WTC11 (cell line): ENCODE measurements at regions not wholly inside any gene's neighbourhood (a gene's known extent, or its start where the extent isn't known, plus 50 kb on each side); places are given as distances from the start of the nearest gene placed in this dataset.

Experiments
- ATAC-seq: fragments of 200-7000 bp; cut with Tn5 transposase; 2 replicates; pipeline ENCODE4 v1.10.0; 2021; ENCODE audit warnings: mild to moderate bottlenecking, moderate library complexity
- CTCF ChIA-PET: fragments of 300-600 bp; sonication (Branson Sonifier 250); formaldehyde crosslinking; loops from one replicate; lab custom pipeline; 2021; ENCODE audit warnings: antibody characterized with exemption; lab: Charles Lee
- POLR2A ChIA-PET: fragments of 350-600 bp; sonication (Branson Sonifier 250); formaldehyde crosslinking; loops from one replicate; lab custom pipeline; 2021; ENCODE audit warnings: antibody characterized with exemption; lab: Charles Lee
- DNase-seq: peaks from one replicate; pipeline ENCODE4 v3.0.0; 2021; ENCODE audit warnings: low spot score
- H3K27ac Mint-ChIP-seq: 2 replicates; pipeline ENCODE4 v1.8.0; 2021; ENCODE audit warnings: mixed read lengths
- H3K27me3 Mint-ChIP-seq: 2 replicates; pipeline ENCODE4 v1.8.0; 2021; ENCODE audit warnings: low read depth, mild to moderate bottlenecking, moderate library complexity, mixed read lengths
- H3K36me3 Mint-ChIP-seq: 2 replicates; pipeline ENCODE4 v1.8.0; 2021; ENCODE audit warnings: mixed read lengths
- H3K4me1 Mint-ChIP-seq: 2 replicates; pipeline ENCODE4 v1.8.0; 2022; ENCODE audit warnings: mixed read lengths
- H3K4me3 Mint-ChIP-seq: 2 replicates; pipeline ENCODE4 v1.8.0; 2021; ENCODE audit warnings: mild to moderate bottlenecking, moderate library complexity, mixed read lengths
- H3K9me3 Mint-ChIP-seq: 2 replicates; pipeline ENCODE4 v1.8.0; 2021; ENCODE audit warnings: mixed read lengths
- AFF4 ChIP-seq: sonication (generic); formaldehyde crosslinking; IDR thresholded peaks from 2 replicates; pipeline ENCODE4 v1.8.1; 2023; ENCODE audit warnings: mild to moderate bottlenecking, missing genetic modification reagents, borderline replicate concordance
- AR ChIP-seq: fragments of 250-450 bp; sonication (Bioruptor Pico); IDR thresholded peaks from 2 replicates; pipeline ENCODE4 v1.9.0; 2021; ENCODE audit warnings: mild to moderate bottlenecking
- ATF3 ChIP-seq: sonication (generic); formaldehyde crosslinking; conservative IDR thresholded peaks from 2 replicates; pipeline ENCODE4 v1.8.1; 2022; ENCODE audit warnings: mild to moderate bottlenecking, missing genetic modification reagents
- EMX1 ChIP-seq: fragments of 250-450 bp; sonication (Bioruptor Pico); IDR thresholded peaks from 2 replicates; pipeline ENCODE4 v1.8.0; 2021; ENCODE audit warnings: mild to moderate bottlenecking
- KAT7 ChIP-seq: sonication (generic); formaldehyde crosslinking; IDR thresholded peaks from 2 replicates; pipeline ENCODE4 v1.8.1; 2023; ENCODE audit warnings: missing genetic modification reagents, mild to moderate bottlenecking, borderline replicate concordance
- PRRX2 ChIP-seq: fragments of 250-450 bp; sonication (Bioruptor Pico); IDR thresholded peaks from 2 replicates; pipeline ENCODE4 v1.8.0; 2021; ENCODE audit warnings: mild to moderate bottlenecking
- SOX15 ChIP-seq: fragments of 250-450 bp; sonication (Bioruptor Pico); IDR thresholded peaks from 2 replicates; pipeline ENCODE4 v1.9.0; 2021; ENCODE audit warnings: mild to moderate bottlenecking
- TCF7 ChIP-seq: sonication (generic); formaldehyde crosslinking; IDR thresholded peaks from 2 replicates; pipeline ENCODE4 v1.8.0; 2022; ENCODE audit warnings: mild to moderate bottlenecking, low read depth, missing genetic modification reagents, moderate library complexity
- TEAD1 ChIP-seq: sonication (generic); formaldehyde crosslinking; IDR thresholded peaks from 2 replicates; pipeline ENCODE4 v1.8.0; 2022; ENCODE audit warnings: mild to moderate bottlenecking, missing genetic modification reagents
- ZNF232 ChIP-seq: sonication (generic); formaldehyde crosslinking; IDR thresholded peaks from 2 replicates; pipeline ENCODE4 v1.8.0; 2022; ENCODE audit warnings: mild to moderate bottlenecking, missing genetic modification reagents
- ZNF423 ChIP-seq: fragments of 250-450 bp; sonication (Bioruptor Pico); IDR thresholded peaks from 2 replicates; pipeline ENCODE4 v2.1.2; 2022; ENCODE audit warnings: mild to moderate bottlenecking, moderate library complexity
- TF ChIP-seq, protein P1 (sequence below): sonication (generic); formaldehyde crosslinking; IDR thresholded peaks from 2 replicates; pipeline ENCODE4 v1.8.0; 2022; ENCODE audit warnings: mild to moderate bottlenecking, missing genetic modification reagents
- TF ChIP-seq, protein P2 (sequence below): fragments of 250-450 bp; sonication (Bioruptor Pico); IDR thresholded peaks from 2 replicates; pipeline ENCODE4 v1.9.0; 2021; ENCODE audit warnings: mild to moderate bottlenecking, borderline replicate concordance
- TF ChIP-seq, protein P3 (sequence below): sonication (generic); formaldehyde crosslinking; IDR thresholded peaks from 2 replicates; pipeline ENCODE4 v1.8.0; 2022; ENCODE audit warnings: mild to moderate bottlenecking, missing genetic modification reagents

GRCh38 chr20:60124776-60125381 lies 166.7 kb downstream of the CDH26 start:
- TF ChIP-seq ZNF423 (CRISPR knock-in tag) (no peak), TCF7 (CRISPR knock-in tag) (no peak), AR (CRISPR knock-in tag) (no peak), ZNF232 (CRISPR knock-in tag) (no peak)
- TF ChIP-seq, protein P1, sequence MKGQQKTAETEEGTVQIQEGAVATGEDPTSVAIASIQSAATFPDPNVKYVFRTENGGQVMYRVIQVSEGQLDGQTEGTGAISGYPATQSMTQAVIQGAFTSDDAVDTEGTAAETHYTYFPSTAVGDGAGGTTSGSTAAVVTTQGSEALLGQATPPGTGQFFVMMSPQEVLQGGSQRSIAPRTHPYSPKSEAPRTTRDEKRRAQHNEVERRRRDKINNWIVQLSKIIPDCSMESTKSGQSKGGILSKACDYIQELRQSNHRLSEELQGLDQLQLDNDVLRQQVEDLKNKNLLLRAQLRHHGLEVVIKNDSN: no peak
- TF ChIP-seq, protein P2, sequence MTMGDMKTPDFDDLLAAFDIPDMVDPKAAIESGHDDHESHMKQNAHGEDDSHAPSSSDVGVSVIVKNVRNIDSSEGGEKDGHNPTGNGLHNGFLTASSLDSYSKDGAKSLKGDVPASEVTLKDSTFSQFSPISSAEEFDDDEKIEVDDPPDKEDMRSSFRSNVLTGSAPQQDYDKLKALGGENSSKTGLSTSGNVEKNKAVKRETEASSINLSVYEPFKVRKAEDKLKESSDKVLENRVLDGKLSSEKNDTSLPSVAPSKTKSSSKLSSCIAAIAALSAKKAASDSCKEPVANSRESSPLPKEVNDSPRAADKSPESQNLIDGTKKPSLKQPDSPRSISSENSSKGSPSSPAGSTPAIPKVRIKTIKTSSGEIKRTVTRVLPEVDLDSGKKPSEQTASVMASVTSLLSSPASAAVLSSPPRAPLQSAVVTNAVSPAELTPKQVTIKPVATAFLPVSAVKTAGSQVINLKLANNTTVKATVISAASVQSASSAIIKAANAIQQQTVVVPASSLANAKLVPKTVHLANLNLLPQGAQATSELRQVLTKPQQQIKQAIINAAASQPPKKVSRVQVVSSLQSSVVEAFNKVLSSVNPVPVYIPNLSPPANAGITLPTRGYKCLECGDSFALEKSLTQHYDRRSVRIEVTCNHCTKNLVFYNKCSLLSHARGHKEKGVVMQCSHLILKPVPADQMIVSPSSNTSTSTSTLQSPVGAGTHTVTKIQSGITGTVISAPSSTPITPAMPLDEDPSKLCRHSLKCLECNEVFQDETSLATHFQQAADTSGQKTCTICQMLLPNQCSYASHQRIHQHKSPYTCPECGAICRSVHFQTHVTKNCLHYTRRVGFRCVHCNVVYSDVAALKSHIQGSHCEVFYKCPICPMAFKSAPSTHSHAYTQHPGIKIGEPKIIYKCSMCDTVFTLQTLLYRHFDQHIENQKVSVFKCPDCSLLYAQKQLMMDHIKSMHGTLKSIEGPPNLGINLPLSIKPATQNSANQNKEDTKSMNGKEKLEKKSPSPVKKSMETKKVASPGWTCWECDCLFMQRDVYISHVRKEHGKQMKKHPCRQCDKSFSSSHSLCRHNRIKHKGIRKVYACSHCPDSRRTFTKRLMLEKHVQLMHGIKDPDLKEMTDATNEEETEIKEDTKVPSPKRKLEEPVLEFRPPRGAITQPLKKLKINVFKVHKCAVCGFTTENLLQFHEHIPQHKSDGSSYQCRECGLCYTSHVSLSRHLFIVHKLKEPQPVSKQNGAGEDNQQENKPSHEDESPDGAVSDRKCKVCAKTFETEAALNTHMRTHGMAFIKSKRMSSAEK (CRISPR knock-in tag): no peak
- TF ChIP-seq, protein P3, sequence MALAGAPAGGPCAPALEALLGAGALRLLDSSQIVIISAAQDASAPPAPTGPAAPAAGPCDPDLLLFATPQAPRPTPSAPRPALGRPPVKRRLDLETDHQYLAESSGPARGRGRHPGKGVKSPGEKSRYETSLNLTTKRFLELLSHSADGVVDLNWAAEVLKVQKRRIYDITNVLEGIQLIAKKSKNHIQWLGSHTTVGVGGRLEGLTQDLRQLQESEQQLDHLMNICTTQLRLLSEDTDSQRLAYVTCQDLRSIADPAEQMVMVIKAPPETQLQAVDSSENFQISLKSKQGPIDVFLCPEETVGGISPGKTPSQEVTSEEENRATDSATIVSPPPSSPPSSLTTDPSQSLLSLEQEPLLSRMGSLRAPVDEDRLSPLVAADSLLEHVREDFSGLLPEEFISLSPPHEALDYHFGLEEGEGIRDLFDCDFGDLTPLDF (CRISPR knock-in tag): no peak
- Mint-ChIP-seq H3K9me3 (peaks cover 14% of the 10 kb centered on the region), H3K4me1 (no peaks in the 10 kb centered on the region), H3K36me3 (no peaks in the 10 kb centered on the region; the same call in 1 of the 2 replicates), H3K27me3 (peaks cover 74% of the 10 kb centered on the region), H3K4me3 (no peak overlapping the region), H3K27ac (no peak overlapping the region)
- DNase-seq: no peak
- ATAC-seq: no peak
- POLR2A ChIA-PET: no interaction called here
- CTCF ChIA-PET: interaction anchor here (1.2 to 1.4 kb wide), 3 partner anchors 13 to 67 kb away, joined by 3 to 4 read pairs (median 3); no protein-coding TSS in a partner anchor

GRCh38 chr20:60125513-60125912 lies 167.3 kb downstream of the CDH26 start:
- H3K4me3 Mint-ChIP-seq: no peak overlapping the region
- ChIA-PET POLR2A (no interaction called here), CTCF (interaction anchor here (1.2 kb wide), 1 partner anchor 68 kb away, joined by 3 read pairs; no protein-coding TSS in a partner anchor)
- peaks cover 71% of the 10 kb centered on the region for H3K27me3 Mint-ChIP-seq
- ATAC-seq (no peak), DNase-seq (no peak)
- H3K4me1 Mint-ChIP-seq: no peaks in the 10 kb centered on the region
- no peak overlapping the region for H3K27ac Mint-ChIP-seq
- no peaks in the 10 kb centered on the region; the same call in none of the 2 replicates for H3K36me3 Mint-ChIP-seq
- H3K9me3 Mint-ChIP-seq: peaks cover 12% of the 10 kb centered on the region
- no peak for TF ChIP-seq KAT7
- TF ChIP-seq EMX1: no peak
- TF ChIP-seq SOX15 (CRISPR knock-in tag): no peak
- TF ChIP-seq AFF4: no peak
- TF ChIP-seq, protein P1: no peak
- TF ChIP-seq, protein P2 (CRISPR knock-in tag): no peak
- no peak for TF ChIP-seq TEAD1 (CRISPR knock-in tag)
- TF ChIP-seq ATF3 (CRISPR knock-in tag): no peak
- no peak for TF ChIP-seq PRRX2 (CRISPR knock-in tag)
